H9 (cell line): ENCODE measurements at regions not wholly inside any gene's neighbourhood (a gene's known extent, or its start where the extent isn't known, plus 50 kb on each side); places are given as distances from the start of the nearest gene placed in this dataset.

Experiments used
- DNase-seq: peaks from one replicate; pipeline ENCODE4 v3.0.0-alpha.2; 2017
- H2AFZ ChIP-seq: one replicate; pipeline ENCODE4 v1.6.1; 2013; ENCODE audit warnings: mild to moderate bottlenecking, low read length, control low read depth, moderate library complexity
- H2AK5ac ChIP-seq: 2 replicates; pipeline ENCODE4 v1.6.1; 2013; ENCODE audit warnings: low read length, control low read depth, mixed read lengths; ENCODE audit not compliant: insufficient read length
- H2BK120ac ChIP-seq: one replicate; pipeline ENCODE4 v1.6.1; 2013; ENCODE audit warnings: low read depth, mild to moderate bottlenecking, low read length, control low read depth, inconsistent platforms; ENCODE audit not compliant: poor library complexity, severe bottlenecking
- H2BK12ac ChIP-seq: 2 replicates; pipeline ENCODE4 v1.6.1; 2013; ENCODE audit warnings: low read length, control low read depth, mixed read lengths, low read depth; ENCODE audit not compliant: insufficient read length
- H2BK15ac ChIP-seq: 2 replicates; pipeline ENCODE4 v1.6.1; 2013; ENCODE audit warnings: low read depth, low read length, control low read depth
- H2BK20ac ChIP-seq: one replicate; pipeline ENCODE4 v1.6.1; 2013; ENCODE audit warnings: low read depth, mild to moderate bottlenecking, low read length, control low read depth, inconsistent platforms; ENCODE audit not compliant: poor library complexity, severe bottlenecking
- H2BK5ac ChIP-seq: 2 replicates; pipeline ENCODE4 v1.6.1; 2013; ENCODE audit warnings: low read length, control low read depth, mixed read lengths; ENCODE audit not compliant: insufficient read length
- H3K14ac ChIP-seq: 2 replicates; pipeline ENCODE4 v1.6.1; 2013; ENCODE audit warnings: low read length, control low read depth; ENCODE audit not compliant: insufficient read depth
- H3K18ac ChIP-seq: 2 replicates; pipeline ENCODE4 v1.6.1; 2013; ENCODE audit warnings: low read depth, mild to moderate bottlenecking, mixed read lengths, low read length, control low read depth; ENCODE audit not compliant: insufficient read length
- H3K23ac ChIP-seq: 2 replicates; pipeline ENCODE4 v1.6.1; 2013; ENCODE audit warnings: low read length, control low read depth, mixed read lengths, low read depth; ENCODE audit not compliant: insufficient read length
- H3K23me2 ChIP-seq: 2 replicates; pipeline ENCODE4 v1.6.1; 2013; ENCODE audit warnings: low read depth, mild to moderate bottlenecking, mixed read lengths, low read length, control low read depth; ENCODE audit not compliant: insufficient read length, poor library complexity, severe bottlenecking
- H3K27ac ChIP-seq: 2 replicates; pipeline ENCODE4 v1.5.1; 2013; ENCODE audit warnings: low read length, control low read depth, mixed read lengths, low read depth; ENCODE audit not compliant: insufficient read length
- H3K27me3 ChIP-seq: 2 replicates; pipeline ENCODE4 v1.6.1; 2013; ENCODE audit warnings: low read length, control low read depth, inconsistent platforms; ENCODE audit not compliant: insufficient read depth
- H3K4ac ChIP-seq: 2 replicates; pipeline ENCODE4 v1.6.1; 2013; ENCODE audit warnings: low read depth, mild to moderate bottlenecking, control low read depth, inconsistent platforms, low read length, moderate library complexity
- H3K4me1 ChIP-seq: 2 replicates; pipeline ENCODE4 v1.6.1; 2013; ENCODE audit warnings: low read length, control low read depth, inconsistent platforms; ENCODE audit not compliant: insufficient read depth
- H3K4me2 ChIP-seq: 2 replicates; pipeline ENCODE4 v1.6.1; 2013; ENCODE audit warnings: low read length, control low read depth, mixed read lengths; ENCODE audit not compliant: insufficient read length, insufficient read depth
- H3K56ac ChIP-seq: 2 replicates; pipeline ENCODE4 v1.6.1; 2013; ENCODE audit warnings: low read depth, mild to moderate bottlenecking, mixed read lengths, low read length, control low read depth; ENCODE audit not compliant: insufficient read length
- H3K79me1 ChIP-seq: 2 replicates; pipeline ENCODE4 v1.6.1; 2013; ENCODE audit warnings: low read depth, mild to moderate bottlenecking, moderate library complexity, low read length, control low read depth, inconsistent platforms; ENCODE audit not compliant: insufficient read depth, poor library complexity, severe bottlenecking
- H3K79me2 ChIP-seq: 2 replicates; pipeline ENCODE4 v1.6.1; 2013; ENCODE audit warnings: low read length, control low read depth, inconsistent platforms; ENCODE audit not compliant: insufficient read depth
- H3K9ac ChIP-seq: 2 replicates; pipeline ENCODE4 v1.6.1; 2013; ENCODE audit warnings: low read length, control low read depth, mixed read lengths; ENCODE audit not compliant: insufficient read length; ENCODE audit errors: extremely low read depth
- H3K9me3 ChIP-seq: one replicate; pipeline ENCODE4 v1.6.1; 2013; ENCODE audit warnings: low read depth, low read length, inconsistent platforms; ENCODE audit not compliant: control insufficient read depth
- H3T11ph ChIP-seq: one replicate; pipeline ENCODE4 v1.6.1; 2013; ENCODE audit warnings: mild to moderate bottlenecking, low read length, control low read depth, inconsistent platforms
- H4K20me1 ChIP-seq: one replicate; pipeline ENCODE4 v1.6.1; 2013; ENCODE audit not compliant: control insufficient read depth, insufficient read length, insufficient read depth
- H4K5ac ChIP-seq: 2 replicates; pipeline ENCODE4 v1.6.1; 2013; ENCODE audit warnings: low read depth, mild to moderate bottlenecking, mixed read lengths, low read length, control low read depth; ENCODE audit not compliant: insufficient read length
- H4K8ac ChIP-seq: replicated peaks from 2 replicates; pipeline ENCODE4 v1.6.1; 2013; ENCODE audit warnings: low read length, control low read depth, mixed read lengths, low read depth; ENCODE audit not compliant: insufficient read length
- H4K91ac ChIP-seq: 2 replicates; pipeline ENCODE4 v1.6.1; 2013; ENCODE audit warnings: low read depth, mild to moderate bottlenecking, moderate library complexity, mixed read lengths, low read length, control low read depth; ENCODE audit not compliant: insufficient read length
- H3K27ac Mint-ChIP-seq, 3 experiments: 2 replicates in 2 of 3; 3 replicates in 1 of 3; pipeline ENCODE4 v1.8.0; 2020 to 2021; ENCODE audit warnings: mixed read lengths in 3 of 3, mild to moderate bottlenecking in 1 of 3, moderate library complexity in 1 of 3
- H3K27me3 Mint-ChIP-seq: 2 replicates; pipeline ENCODE4 v1.8.0; 2021; ENCODE audit warnings: low read depth, mild to moderate bottlenecking, moderate library complexity, mixed read lengths
- H3K36me3 Mint-ChIP-seq, 3 experiments: 2 replicates in 2 of 3; 3 replicates in 1 of 3; pipeline ENCODE4 v1.8.0; 2020 to 2021; ENCODE audit warnings: low read depth in 3 of 3, mixed read lengths in 3 of 3; ENCODE audit not compliant: insufficient read depth in 1 of 3
- H3K4me1 Mint-ChIP-seq, 2 experiments: 2 replicates each; pipeline ENCODE4 v1.8.0; 2020; ENCODE audit warnings: mixed read lengths in 2 of 2
- H3K4me3 Mint-ChIP-seq, 2 experiments: 2 replicates in 1 of 2; 3 replicates in 1 of 2; pipeline ENCODE4 v1.8.0; 2020 to 2021; ENCODE audit warnings: mild to moderate bottlenecking in 2 of 2, mixed read lengths in 2 of 2, moderate library complexity in 1 of 2
- H3K9me3 Mint-ChIP-seq, 2 experiments: 2 replicates in 1 of 2; 3 replicates in 1 of 2; pipeline ENCODE4 v1.8.0; 2020; ENCODE audit warnings: mild to moderate bottlenecking in 2 of 2, mixed read lengths in 2 of 2, moderate library complexity in 1 of 2
- CTCF ChIP-seq: fragments of 200-600 bp; sonication (generic); conservative IDR thresholded peaks from 3 replicates; pipeline ENCODE4 v1.8.0; 2021; ENCODE audit warnings: antibody characterized with exemption, mild to moderate bottlenecking

- Mint-ChIP-seq H3K27me3 (no peaks in the 10 kb centered on the region), H3K4me1 (peaks cover 0 to 2% of the 10 kb centered on the region in 2 experiments; a peak in 1 of 4 replicates), H3K36me3 (no peaks in the 10 kb centered on the region), H3K9me3 (no peaks in the 10 kb centered on the region), H3K4me3 (no peak overlapping the region), H3K27ac (no peak overlapping the region)
- Histone ChIP-seq H3K79me1 (no peaks in the 10 kb centered on the region), H3K27ac (no peak overlapping the region), H2BK20ac (no peak overlapping the region), H2BK5ac (no peak overlapping the region), H4K5ac (no peak overlapping the region), H3K4me1 (no peaks in the 10 kb centered on the region), H3K9me3 (no peaks in the 10 kb centered on the region), H4K20me1 (no peaks in the 10 kb centered on the region), H2BK120ac (no peak overlapping the region), H3K27me3 (no peaks in the 10 kb centered on the region), H3K4me2 (no peak overlapping the region), H3K18ac (no peak overlapping the region), H3K4ac (no peak overlapping the region), H3K14ac (no peak overlapping the region), H3K9ac (no peak overlapping the region), H4K8ac (no peak overlapping the region), H3K23me2 (no peaks in the 10 kb centered on the region), H2AK5ac (no peak overlapping the region), H3K23ac (no peak overlapping the region), H2AFZ (no peak overlapping the region), H3K56ac (no peak overlapping the region), H2BK15ac (no peak overlapping the region), H3K79me2 (no peaks in the 10 kb centered on the region), H3T11ph (no peak overlapping the region), H4K91ac (no peak overlapping the region), H2BK12ac (no peak overlapping the region)
- DNase-seq: no peak
- TF ChIP-seq CTCF: no peak
Observed at GRCh38 chr20:10749084-10749483, 75.3 kb upstream of the JAG1 start.
